HG02588 (cell line): ENCODE measurements at regions not wholly inside any gene's neighbourhood (a gene's known extent, or its start where the extent isn't known, plus 50 kb on each side); places are given as distances from the start of the nearest gene placed in this dataset.

ENCODE experiments used
- ATAC-seq: cut with Tn5 transposase; IDR thresholded peaks from one replicate; pipeline ENCODE4 v1.9.1; 2021; ENCODE audit warnings: mild to moderate bottlenecking, moderate library complexity; ENCODE audit not compliant: unreplicated experiment

GRCh38 chr6:148082044-148082443, 260.6 kb upstream of the SASH1 start:
- ATAC-seq: no peak

- no peak for ATAC-seq
Measured at GRCh38 chr6:148082696-148083095, 259.9 kb upstream of the SASH1 start.

GRCh38 chr6:148085631-148086331, 256.9 kb upstream of the SASH1 start:
- no peak for ATAC-seq

GRCh38 chr6:148086386-148086785, 256.3 kb upstream of the SASH1 start:
- ATAC-seq: no peak

- ATAC-seq: no peak
Measured at GRCh38 chr6:148086843-148087242, 255.8 kb upstream of the SASH1 start.

DNA sequence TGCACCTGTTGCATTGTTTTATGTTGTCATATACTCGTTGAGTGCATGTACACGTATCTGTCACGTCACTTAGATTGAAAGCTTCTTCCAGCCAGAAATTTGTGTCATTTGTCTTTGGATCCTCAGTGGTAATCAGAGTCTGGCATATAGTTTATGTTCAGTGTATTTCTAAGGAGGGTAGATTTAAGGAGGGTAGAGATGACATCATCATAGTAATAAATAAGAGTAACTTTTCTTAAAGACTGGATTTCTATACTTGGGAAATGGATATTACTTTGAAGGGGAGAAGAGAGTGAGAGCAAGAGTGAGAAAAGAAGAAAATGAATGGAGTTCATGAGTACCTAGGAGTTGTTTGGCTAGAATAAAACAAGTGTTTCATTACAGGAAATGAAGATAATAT, 255.0 kb upstream of the SASH1 start:
- ATAC-seq: no peak

DNA sequence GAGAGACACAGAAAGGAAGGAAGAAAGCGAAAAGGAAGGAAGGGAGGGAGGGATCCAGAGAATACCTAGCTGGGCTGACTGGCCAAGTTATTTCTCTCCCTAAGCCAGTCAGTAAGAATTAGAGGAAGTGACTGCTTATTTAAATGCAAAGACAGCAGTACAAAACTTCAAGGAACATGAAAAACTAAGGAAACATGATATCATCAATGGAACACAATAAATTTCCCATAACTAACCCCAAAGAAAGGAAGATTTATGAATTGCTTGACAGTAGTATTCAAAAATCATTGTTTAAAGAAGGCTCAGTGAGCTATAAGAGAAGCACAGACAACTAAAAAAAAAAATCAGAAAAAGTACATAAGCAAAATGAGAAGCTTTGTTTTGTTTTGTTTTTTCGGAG, 252.3 kb upstream of the SASH1 start:
- ATAC-seq: no peak

DNA sequence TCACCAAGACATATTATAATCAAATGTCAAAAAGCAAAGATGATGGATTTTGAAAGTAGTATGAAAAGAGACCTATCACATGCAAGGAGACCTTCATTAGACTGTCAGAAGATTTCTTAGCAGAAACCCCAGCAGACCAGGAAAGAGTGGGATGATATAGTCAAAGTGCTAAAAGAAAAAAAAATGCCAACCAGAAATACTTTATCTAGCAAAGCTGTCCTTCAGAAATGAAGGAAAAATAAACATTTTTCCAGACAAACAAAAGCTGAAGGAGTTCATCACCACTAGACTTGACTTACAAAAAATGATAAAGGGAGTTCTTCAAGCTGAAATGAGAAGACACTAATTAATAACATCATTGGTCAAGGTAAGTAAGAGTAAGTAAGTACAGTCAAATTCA, 251.2 kb upstream of the SASH1 start:
- ATAC-seq: no peak

DNA sequence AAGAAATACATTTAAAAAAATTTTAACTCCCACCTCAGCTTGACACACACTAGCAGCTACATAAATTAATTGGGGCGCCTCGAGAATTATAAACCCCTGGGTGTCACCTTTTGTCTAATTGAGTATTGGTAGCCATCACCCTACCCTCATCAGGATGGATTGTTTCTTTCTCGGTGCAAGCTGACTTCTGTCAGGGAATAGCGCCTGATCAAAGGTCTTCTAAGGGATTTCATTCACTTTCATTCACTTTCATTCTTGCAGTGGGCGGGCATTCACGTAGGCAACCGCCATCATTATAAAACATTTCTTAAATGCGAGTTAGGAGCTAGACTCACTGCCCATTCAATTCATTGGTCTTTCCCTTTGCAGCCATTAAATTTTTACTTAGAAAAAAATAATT, 239.2 kb upstream of the SASH1 start:
- no peak for ATAC-seq

DNA sequence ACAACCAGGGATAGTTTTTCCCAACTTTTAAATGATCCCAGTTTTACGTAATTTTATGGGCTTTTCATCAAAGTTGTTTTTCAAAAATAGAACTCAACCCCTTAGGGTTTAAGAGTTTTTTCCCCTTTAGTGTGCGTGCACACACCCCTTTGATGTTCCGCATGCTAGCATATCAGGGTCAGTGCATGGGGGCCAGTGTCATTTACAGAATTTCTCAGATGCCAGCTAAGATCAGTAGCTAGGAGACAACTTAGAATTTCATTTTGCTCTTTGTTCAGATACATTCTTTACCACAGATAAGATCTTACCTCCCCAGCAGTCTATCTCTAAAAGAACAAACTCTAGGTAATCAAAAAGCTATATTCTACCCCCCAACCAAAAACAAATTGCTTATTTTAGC, 238.5 kb upstream of the SASH1 start:
- no peak for ATAC-seq

DNA sequence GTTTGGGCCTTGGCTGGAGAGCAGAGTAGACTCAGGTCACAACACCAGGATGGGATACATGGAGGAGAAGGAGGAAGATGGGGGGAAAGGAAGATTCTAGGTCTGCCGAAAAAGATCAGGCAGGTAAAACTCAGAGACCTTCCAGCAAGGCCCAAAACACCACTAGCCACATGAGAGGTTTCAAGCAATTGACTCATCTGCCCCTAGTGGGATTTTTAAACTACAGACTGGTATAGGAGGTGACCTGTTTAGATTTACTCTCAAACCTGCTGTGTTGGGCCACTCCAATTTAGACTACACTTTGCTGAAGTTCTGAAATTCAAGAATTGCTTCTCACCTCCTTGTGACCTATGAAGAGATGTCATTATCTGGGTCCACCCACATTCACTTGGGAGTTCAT, 236.9 kb upstream of the SASH1 start:
- ATAC-seq: no peak

DNA sequence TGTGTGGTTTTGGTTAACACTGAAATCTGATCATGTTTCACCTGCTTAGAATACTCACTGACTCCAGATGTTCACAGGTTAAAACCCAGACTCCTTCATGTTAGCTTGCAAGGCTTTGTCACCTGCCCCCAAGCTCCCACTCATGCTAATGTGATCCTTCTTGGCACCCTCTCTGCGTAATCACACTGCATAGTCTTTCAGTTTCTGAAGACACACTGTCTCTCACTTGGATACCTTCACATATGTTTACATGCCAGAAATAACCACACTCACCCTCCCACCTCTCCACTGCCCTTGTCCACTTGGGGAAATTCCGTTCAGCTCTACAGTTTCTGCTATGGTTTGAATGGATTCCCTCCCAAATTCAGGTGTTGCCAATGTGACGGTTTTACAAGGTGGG, 234.7 kb upstream of the SASH1 start:
- ATAC-seq: no peak

DNA sequence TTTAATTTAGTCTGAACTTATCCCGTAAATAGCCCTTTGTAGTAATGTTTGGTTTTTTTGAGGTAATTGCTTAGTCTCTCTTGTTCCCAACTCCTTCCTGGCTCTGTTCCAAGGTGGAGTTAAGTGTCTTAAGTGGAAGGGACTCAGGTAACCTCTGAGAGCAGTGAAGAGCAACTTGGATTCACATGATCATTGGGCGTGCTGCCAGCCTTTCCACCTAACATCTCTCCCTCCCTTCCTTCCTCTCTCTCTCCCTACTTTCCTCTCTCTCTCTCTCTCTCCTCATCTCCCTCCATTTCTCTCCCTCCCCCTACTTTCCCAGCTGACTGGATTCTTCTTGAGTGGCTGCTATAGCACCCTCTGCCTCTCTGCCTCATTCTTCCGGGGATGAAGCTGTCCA, 232.9 kb upstream of the SASH1 start:
- no peak for ATAC-seq

GRCh38 chr6:148110925-148111324, 231.7 kb upstream of the SASH1 start:
- no peak for ATAC-seq

DNA sequence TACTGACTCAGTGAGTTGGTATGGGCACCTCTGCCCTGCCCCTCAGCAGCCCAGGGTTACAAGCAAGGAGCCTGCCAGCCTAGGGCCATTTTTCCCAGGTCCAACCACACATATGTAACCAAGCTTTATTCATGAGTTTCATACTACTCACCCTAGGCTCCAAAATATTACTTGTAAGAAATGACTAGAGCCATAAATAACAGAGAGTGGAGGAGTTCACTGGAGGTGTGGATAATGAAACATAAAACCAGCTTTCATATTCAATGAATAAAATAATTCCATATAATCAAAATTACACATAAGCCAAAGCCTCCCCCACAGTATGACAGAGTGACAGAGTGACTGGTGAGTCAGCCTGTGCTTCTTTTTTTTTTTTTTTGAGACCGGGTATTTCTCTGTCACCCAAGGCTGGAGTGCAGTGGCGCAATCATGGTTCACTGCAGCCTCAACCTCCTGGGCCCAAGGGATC, 229.8 kb upstream of the SASH1 start:
- ATAC-seq: no peak

DNA sequence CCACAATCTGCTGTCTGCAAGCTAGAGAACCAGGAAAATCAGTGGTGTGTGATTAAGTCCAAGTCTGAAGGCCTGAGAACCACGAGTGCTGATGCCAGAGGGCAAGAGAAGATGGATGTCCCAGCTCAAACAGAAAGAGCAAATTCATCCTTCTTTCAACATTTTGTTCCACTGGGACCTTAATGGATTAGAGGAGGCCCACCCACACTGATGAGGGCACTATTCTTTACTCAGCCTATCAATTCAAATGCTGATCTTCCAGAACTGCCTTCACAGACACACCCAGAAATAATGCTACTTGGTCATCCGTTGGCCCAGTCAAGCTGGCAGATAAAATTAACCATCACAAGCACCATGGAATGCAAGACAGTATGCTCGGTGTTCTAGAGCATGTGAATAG, 226.6 kb upstream of the SASH1 start:
- no peak for ATAC-seq

DNA sequence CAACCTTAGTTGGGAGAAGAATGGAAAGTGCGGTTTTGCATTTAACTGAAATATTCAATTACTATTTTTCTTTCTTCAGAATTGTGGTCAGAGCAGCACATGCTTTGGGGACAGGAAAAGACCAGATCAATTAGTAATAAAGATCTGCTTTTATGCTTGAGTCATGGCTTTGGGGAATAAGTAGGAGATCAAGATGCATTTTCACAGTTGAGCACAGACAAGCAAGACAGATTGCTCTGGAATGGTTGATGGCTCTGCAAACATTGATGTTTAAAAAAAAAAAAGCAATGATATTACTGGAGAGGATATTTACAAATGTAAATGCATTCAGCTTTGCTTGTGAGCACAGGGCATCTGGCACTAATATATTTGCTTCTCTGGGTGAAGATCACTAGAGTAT, 224.4 kb upstream of the SASH1 start:
- no peak for ATAC-seq

- ATAC-seq: no peak
Measured at GRCh38 chr6:148128014-148128730, 214.5 kb upstream of the SASH1 start.

DNA sequence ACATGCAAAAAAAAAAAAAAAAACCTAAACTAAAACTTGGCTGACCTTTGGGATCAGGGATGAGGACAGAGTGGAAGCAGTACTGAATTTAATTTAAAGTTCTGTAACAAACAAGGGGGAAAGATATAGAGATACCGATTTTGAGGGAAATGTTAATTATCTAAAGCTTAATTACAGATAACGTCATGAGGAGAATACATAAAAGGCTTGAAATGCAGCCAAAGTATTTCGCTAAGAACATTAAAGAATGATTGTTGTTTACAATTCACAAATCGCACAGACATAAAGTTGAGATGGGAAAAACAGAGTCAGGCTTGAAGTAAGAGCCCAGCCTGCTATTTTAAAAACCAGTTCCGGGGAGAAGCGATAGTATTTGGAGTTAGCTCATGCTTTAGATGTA, 208.0 kb upstream of the SASH1 start:
- no peak for ATAC-seq

DNA sequence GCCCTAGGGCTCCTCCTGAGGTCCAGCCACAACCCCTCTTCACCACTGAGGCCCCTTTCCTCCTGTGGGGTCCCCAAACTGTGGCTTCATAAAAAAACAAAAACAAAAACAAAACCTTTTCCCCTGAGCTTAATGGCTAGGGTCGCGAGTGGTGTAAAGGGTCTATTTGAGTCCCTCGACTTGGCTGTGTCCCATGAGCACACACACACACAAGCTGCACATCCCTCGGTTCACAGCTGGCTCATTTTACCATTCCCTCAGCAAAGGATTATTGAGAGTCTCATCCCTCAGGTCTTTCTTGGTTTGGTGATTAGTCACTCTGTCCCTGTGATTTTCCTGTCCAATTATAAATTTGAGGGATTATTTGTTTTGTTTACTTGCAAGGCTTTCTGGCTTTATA, 206.1 kb upstream of the SASH1 start:
- ATAC-seq: no peak

- no peak for ATAC-seq
Measured at GRCh38 chr6:148137652-148138051, 205.0 kb upstream of the SASH1 start.

GRCh38 chr6:148138573-148138972, 204.1 kb upstream of the SASH1 start:
- ATAC-seq: no peak
